CD4-positive, alpha-beta T cell (primary cell): ENCODE measurements at regions not wholly inside any gene's neighbourhood (a gene's known extent, or its start where the extent isn't known, plus 50 kb on each side); places are given as distances from the start of the nearest gene placed in this dataset.

Experiments
- ATAC-seq: fragments of 200-7000 bp; cut with Tn5 transposase; one replicate; pipeline ENCODE4 v1.10.0; 2022; ENCODE audit warnings: mild to moderate bottlenecking; ENCODE audit not compliant: poor library complexity
- CTCF ChIA-PET: fragments of 350-600 bp; sonication (Branson Sonifier 250); formaldehyde crosslinking; loops from one replicate; lab custom pipeline; 2021; ENCODE audit warnings: antibody characterized with exemption, inconsistent platforms; lab: Charles Lee
- POLR2A ChIA-PET: fragments of 350-600 bp; sonication (Branson Sonifier 250); formaldehyde crosslinking; loops from one replicate; lab custom pipeline; 2021; ENCODE audit warnings: antibody characterized with exemption, inconsistent platforms; lab: Charles Lee
- DNase-seq, 14 experiments: peaks; one replicate each; pipeline ENCODE4 v3.0.0-alpha.2; 2013 to 2020; ENCODE audit warnings: mixed read lengths in 2 of 14
- H3K27ac ChIP-seq, 2 donors: one replicate each; pipeline versions ENCODE4 v1.5.1 to v1.7.0; 2013; ENCODE audit warnings: low read length in 2 of 2, low read depth in 1 of 2, mild to moderate bottlenecking in 1 of 2
- H3K27me3 ChIP-seq, 2 experiments: 1 replicate in 1 of 2; 2 replicates in 1 of 2; pipeline versions ENCODE4 v1.6.1 to v1.7.0; 2013; ENCODE audit warnings: low read length in 2 of 2, control low read depth in 1 of 2, mild to moderate bottlenecking in 1 of 2, moderate library complexity in 1 of 2; ENCODE audit not compliant: insufficient read depth in 2 of 2, control insufficient read depth in 1 of 2
- H3K36me3 ChIP-seq: one replicate; pipeline ENCODE4 v1.6.1; 2013; ENCODE audit warnings: low read length, control low read depth; ENCODE audit not compliant: insufficient read depth
- H3K4me1 ChIP-seq: one replicate; pipeline ENCODE4 v1.6.1; 2013; ENCODE audit warnings: low read length, control low read depth; ENCODE audit not compliant: insufficient read depth
- H3K4me3 ChIP-seq: one replicate; pipeline ENCODE4 v1.5.1; 2013; ENCODE audit warnings: mild to moderate bottlenecking, low read length, moderate library complexity
- H3K9me3 ChIP-seq, 2 experiments: 1 replicate in 1 of 2; 2 replicates in 1 of 2; pipeline versions ENCODE4 v1.6.1 to v1.7.0; 2013; ENCODE audit warnings: low read length in 2 of 2, mild to moderate bottlenecking in 2 of 2, control low read depth in 1 of 2, moderate library complexity in 1 of 2; ENCODE audit not compliant: control insufficient read depth in 1 of 2, insufficient read depth in 1 of 2
- H3K27ac Mint-ChIP-seq: one replicate; pipeline ENCODE4 v1.8.0; 2020; ENCODE audit warnings: mixed read lengths
- H3K27me3 Mint-ChIP-seq: one replicate; pipeline ENCODE4 v1.8.0; 2021; ENCODE audit warnings: mixed read lengths
- H3K36me3 Mint-ChIP-seq: one replicate; pipeline ENCODE4 v1.8.0; 2021; ENCODE audit warnings: low read depth, mixed read lengths
- H3K4me1 Mint-ChIP-seq: one replicate; pipeline ENCODE4 v1.8.0; 2021; ENCODE audit warnings: low read depth, mixed read lengths
- H3K4me3 Mint-ChIP-seq: one replicate; pipeline ENCODE4 v1.8.0; 2020; ENCODE audit warnings: mild to moderate bottlenecking, mixed read lengths
- H3K9me3 Mint-ChIP-seq: one replicate; pipeline ENCODE4 v1.8.0; 2020; ENCODE audit warnings: mixed read lengths
- intact Hi-C, 2 experiments: fragments of 100-400 bp; cut with DNase I in 1 of 2; cut with micrococcal nuclease in 1 of 2; formaldehyde crosslinking; loops; one replicate each; pipeline versions ENCODE4 v1.15.1 to v1.9.0; 2023 to 2025; cut with DNase I, micrococcal nuclease
- TF ChIP-seq, protein P1 (sequence below): fragments of 200-600 bp; IDR thresholded peaks from one replicate; pipeline ENCODE4 v1.8.0; 2022; ENCODE audit warnings: antibody characterized with exemption, mild to moderate bottlenecking

DNA sequence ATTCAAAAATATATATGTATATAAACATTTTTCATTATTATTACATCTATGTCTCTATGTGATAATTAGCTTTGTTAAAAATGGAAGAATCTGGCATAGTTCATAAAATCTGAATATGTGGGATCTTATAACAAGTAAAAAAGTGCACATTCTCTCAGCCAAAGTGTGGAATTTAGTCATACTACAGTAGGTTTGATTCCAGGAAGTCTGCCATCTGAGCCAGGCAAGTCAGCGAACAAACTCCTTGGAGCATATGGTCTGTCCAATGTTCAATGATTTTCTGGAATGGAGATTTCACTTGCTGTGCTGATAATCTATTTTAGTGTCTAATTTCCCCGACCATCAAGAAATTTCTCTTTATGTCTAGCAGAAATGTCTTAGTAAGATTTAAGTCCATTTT lies 1033.2 kb upstream of the NXPH2 start:
- Mint-ChIP-seq H3K4me3 (no peak overlapping the region), H3K27ac (no peak overlapping the region), H3K9me3 (peaks cover 3% of the 10 kb centered on the region), H3K4me1 (no peaks in the 10 kb centered on the region), H3K36me3 (no peaks in the 10 kb centered on the region), H3K27me3 (no peaks in the 10 kb centered on the region)
- POLR2A ChIA-PET = no interaction called here
- Histone ChIP-seq H3K36me3 (no peaks in the 10 kb centered on the region), H3K9me3 (no peaks in the 10 kb centered on the region), H3K27me3 (no peaks in the 10 kb centered on the region), H3K27ac (no peak overlapping the region), H3K4me3 (no peak overlapping the region), H3K4me1 (no peaks in the 10 kb centered on the region)
- no peak for DNase-seq
- ATAC-seq = no peak
- TF ChIP-seq, protein P1, sequence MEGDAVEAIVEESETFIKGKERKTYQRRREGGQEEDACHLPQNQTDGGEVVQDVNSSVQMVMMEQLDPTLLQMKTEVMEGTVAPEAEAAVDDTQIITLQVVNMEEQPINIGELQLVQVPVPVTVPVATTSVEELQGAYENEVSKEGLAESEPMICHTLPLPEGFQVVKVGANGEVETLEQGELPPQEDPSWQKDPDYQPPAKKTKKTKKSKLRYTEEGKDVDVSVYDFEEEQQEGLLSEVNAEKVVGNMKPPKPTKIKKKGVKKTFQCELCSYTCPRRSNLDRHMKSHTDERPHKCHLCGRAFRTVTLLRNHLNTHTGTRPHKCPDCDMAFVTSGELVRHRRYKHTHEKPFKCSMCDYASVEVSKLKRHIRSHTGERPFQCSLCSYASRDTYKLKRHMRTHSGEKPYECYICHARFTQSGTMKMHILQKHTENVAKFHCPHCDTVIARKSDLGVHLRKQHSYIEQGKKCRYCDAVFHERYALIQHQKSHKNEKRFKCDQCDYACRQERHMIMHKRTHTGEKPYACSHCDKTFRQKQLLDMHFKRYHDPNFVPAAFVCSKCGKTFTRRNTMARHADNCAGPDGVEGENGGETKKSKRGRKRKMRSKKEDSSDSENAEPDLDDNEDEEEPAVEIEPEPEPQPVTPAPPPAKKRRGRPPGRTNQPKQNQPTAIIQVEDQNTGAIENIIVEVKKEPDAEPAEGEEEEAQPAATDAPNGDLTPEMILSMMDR = no peak
- intact Hi-C loops = no loop called here
- CTCF ChIA-PET = no interaction called here

DNA sequence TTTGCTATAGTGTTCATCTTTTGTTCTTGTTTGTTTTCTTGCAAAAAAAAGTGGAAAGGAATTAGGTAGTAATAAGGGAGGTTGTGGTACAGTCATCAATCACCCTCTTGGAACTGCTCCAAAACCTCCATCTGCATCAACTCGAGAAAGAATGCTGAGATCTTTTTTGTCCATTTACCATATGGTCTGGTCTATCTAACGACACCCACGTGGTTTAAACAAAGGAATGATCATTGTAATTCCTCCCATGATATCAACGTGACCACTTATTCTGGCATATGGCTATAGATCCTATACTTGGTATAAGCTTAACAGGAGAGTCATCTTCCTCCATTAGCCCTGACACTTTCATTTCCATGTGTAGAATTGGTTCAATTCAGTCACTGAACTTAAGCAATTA lies 1025.3 kb upstream of the NXPH2 start:
- Mint-ChIP-seq H3K4me1 (no peaks in the 10 kb centered on the region), H3K27ac (no peak overlapping the region), H3K36me3 (no peaks in the 10 kb centered on the region), H3K9me3 (peaks cover 10% of the 10 kb centered on the region), H3K27me3 (no peaks in the 10 kb centered on the region), H3K4me3 (no peak overlapping the region)
- Histone ChIP-seq H3K36me3 (no peaks in the 10 kb centered on the region), H3K27me3 (no peaks in the 10 kb centered on the region), H3K4me1 (no peaks in the 10 kb centered on the region), H3K9me3 (peaks cover 0 to 6% of the 10 kb centered on the region in 2 experiments), H3K27ac (no peak overlapping the region), H3K4me3 (no peak overlapping the region)
- TF ChIP-seq, protein P1 = no peak
- DNase-seq (no peak), ATAC-seq (no peak)
- POLR2A ChIA-PET = no interaction called here
- intact Hi-C loops = no loop called here
- CTCF ChIA-PET = no interaction called here

DNA sequence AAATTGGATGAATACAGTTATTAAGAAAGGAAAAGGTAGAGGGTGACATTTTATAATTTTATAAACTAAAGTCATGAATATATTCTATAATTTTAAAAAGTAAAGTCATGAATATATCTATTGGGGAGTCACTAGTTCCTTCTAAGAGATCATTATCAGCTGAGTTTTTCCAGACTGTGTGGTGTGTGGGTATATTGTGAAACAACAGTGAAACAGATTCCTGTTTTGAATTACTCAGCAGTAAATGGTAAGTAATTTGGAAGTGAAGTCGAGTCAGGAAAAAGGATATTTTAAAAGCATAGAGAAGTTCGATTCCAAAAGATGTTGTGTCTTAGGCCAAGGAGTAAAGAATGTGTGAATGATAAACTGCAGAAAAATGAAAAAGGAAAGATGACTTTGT lies 1018.2 kb upstream of the NXPH2 start:
- Histone ChIP-seq H3K4me3 (no peak overlapping the region), H3K4me1 (no peaks in the 10 kb centered on the region), H3K9me3 (peaks cover 0 to 3% of the 10 kb centered on the region in 2 experiments), H3K27ac (no peak overlapping the region), H3K36me3 (no peaks in the 10 kb centered on the region), H3K27me3 (no peaks in the 10 kb centered on the region)
- CTCF ChIA-PET = no interaction called here
- Mint-ChIP-seq H3K4me3 (no peak overlapping the region), H3K4me1 (no peaks in the 10 kb centered on the region), H3K36me3 (no peaks in the 10 kb centered on the region), H3K27me3 (no peaks in the 10 kb centered on the region), H3K9me3 (peaks cover 14% of the 10 kb centered on the region), H3K27ac (no peak overlapping the region)
- intact Hi-C loops = no loop called here
- POLR2A ChIA-PET = no interaction called here
- no peak for ATAC-seq
- TF ChIP-seq, protein P1 = no peak
- DNase-seq = no peak
